22Rv1 (cell line): ENCODE measurements at regions not wholly inside any gene's neighbourhood (a gene's known extent, or its start where the extent isn't known, plus 50 kb on each side); places are given as distances from the start of the nearest gene placed in this dataset.

Source experiments
- CTCF ChIP-seq: fragments of 450-650 bp; IDR thresholded peaks from 2 replicates; pipeline ENCODE4 v1.5.1; 2017; ENCODE audit warnings: mild to moderate bottlenecking
- ZFX ChIP-seq: fragments of 450-650 bp; IDR thresholded peaks from 2 replicates; pipeline ENCODE4 v1.6.1; 2017; ENCODE audit warnings: antibody characterized with exemption, borderline replicate concordance

- TF ChIP-seq CTCF (no peak), ZFX (no peak)
Observed at GRCh38 chr3:36248374-36248773, 131.9 kb upstream of the STAC start.
